CD8-positive, alpha-beta memory T cell (primary cell): ENCODE measurements at regions not wholly inside any gene's neighbourhood (a gene's known extent, or its start where the extent isn't known, plus 50 kb on each side); places are given as distances from the start of the nearest gene placed in this dataset.
A peak's percentile ranks its signal among the peaks of the same experiment; 100 is the strongest.

Source experiments
- CTCF ChIA-PET: fragments of 350-600 bp; sonication (Branson Sonifier 250); formaldehyde crosslinking; loops from one replicate; lab custom pipeline; 2021; ENCODE audit warnings: antibody characterized with exemption; lab: Charles Lee
- POLR2A ChIA-PET: fragments of 350-600 bp; sonication (Branson Sonifier 250); formaldehyde crosslinking; loops from one replicate; lab custom pipeline; 2021; ENCODE audit warnings: antibody characterized with exemption; lab: Charles Lee
- DNase-seq, 5 donors: peaks; one replicate each; pipeline versions ENCODE4 v3.0.0 to v3.0.0-alpha.2; 2020 to 2022; ENCODE audit warnings: mixed read lengths in 1 of 5
- H3K27ac ChIP-seq: one replicate; pipeline ENCODE4 v1.7.0; 2013; ENCODE audit warnings: low read depth, mild to moderate bottlenecking, low read length, moderate library complexity
- H3K27me3 ChIP-seq: 2 replicates; pipeline ENCODE4 v1.7.0; 2013; ENCODE audit warnings: low read length, mild to moderate bottlenecking; ENCODE audit not compliant: insufficient read depth, poor library complexity, severe bottlenecking
- H3K36me3 ChIP-seq: 2 replicates; pipeline ENCODE4 v1.7.0; 2013; ENCODE audit warnings: mild to moderate bottlenecking, low read length, moderate library complexity; ENCODE audit not compliant: insufficient read depth
- H3K4me1 ChIP-seq: 2 replicates; pipeline ENCODE4 v1.7.0; 2013; ENCODE audit warnings: mild to moderate bottlenecking, low read length, moderate library complexity; ENCODE audit not compliant: insufficient read depth
- H3K4me3 ChIP-seq: 2 replicates; pipeline ENCODE4 v1.7.0; 2013; ENCODE audit warnings: mild to moderate bottlenecking, low read length
- H3K9me3 ChIP-seq: 2 replicates; pipeline ENCODE4 v1.7.0; 2013; ENCODE audit warnings: mild to moderate bottlenecking, low read length
- H3K27ac Mint-ChIP-seq, 8 donors: one replicate each; pipeline ENCODE4 v1.8.0; 2020 to 2021; ENCODE audit warnings: mixed read lengths in 8 of 8, mild to moderate bottlenecking in 6 of 8, inconsistent platforms in 3 of 8, moderate library complexity in 3 of 8
- H3K27me3 Mint-ChIP-seq, 2 donors: one replicate each; pipeline ENCODE4 v1.8.0; 2020 to 2021; ENCODE audit warnings: mixed read lengths in 2 of 2, mild to moderate bottlenecking in 1 of 2, moderate library complexity in 1 of 2
- H3K36me3 Mint-ChIP-seq, 3 donors: one replicate each; pipeline ENCODE4 v1.8.0; 2020 to 2021; ENCODE audit warnings: mixed read lengths in 3 of 3, inconsistent platforms in 1 of 3, mild to moderate bottlenecking in 1 of 3
- H3K4me1 Mint-ChIP-seq, 3 donors: one replicate each; pipeline ENCODE4 v1.8.0; 2020 to 2021; ENCODE audit warnings: mixed read lengths in 3 of 3, inconsistent platforms in 1 of 3, mild to moderate bottlenecking in 1 of 3
- H3K4me3 Mint-ChIP-seq, 7 donors: one replicate each; pipeline ENCODE4 v1.8.0; 2020 to 2021; ENCODE audit warnings: mixed read lengths in 7 of 7, mild to moderate bottlenecking in 6 of 7, moderate library complexity in 4 of 7, inconsistent platforms in 2 of 7
- H3K9me3 Mint-ChIP-seq, 5 donors: one replicate each; pipeline ENCODE4 v1.8.0; 2020 to 2022; ENCODE audit warnings: mixed read lengths in 5 of 5, mild to moderate bottlenecking in 3 of 5, moderate library complexity in 2 of 5, inconsistent platforms in 1 of 5

DNA sequence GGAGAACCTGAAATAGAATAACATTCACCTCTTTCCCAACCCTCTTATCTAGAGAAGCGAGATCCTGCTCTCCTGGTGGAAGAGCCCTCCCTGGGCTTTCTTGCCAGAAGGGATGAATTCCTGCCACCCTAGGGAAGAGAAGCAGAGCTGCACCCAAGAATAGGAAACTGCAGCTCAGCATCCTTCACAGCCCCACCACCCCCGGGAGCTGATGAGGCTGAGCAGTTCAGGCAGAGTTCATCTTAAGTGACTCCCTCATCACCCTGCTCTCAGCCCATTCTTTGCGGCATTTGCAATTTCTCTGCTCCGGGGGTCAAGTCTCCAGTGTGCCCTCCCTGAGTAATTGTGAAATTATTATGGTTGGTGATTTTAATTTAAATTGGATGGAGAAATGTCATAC, 514.9 kb downstream of the BUD13 start:
- POLR2A ChIA-PET, result no interaction called here
- H3K4me1 ChIP-seq, result no peaks in the 10 kb centered on the region
- H3K36me3 Mint-ChIP-seq, result no peaks in the 10 kb centered on the region
- no peak overlapping the region for H3K4me3 ChIP-seq
- CTCF ChIA-PET, result no interaction called here
- H3K9me3 Mint-ChIP-seq, result peaks cover 0 to 2% (median 0%) of the 10 kb centered on the region in 5 donors
- peaks cover 7 to 10% of the 10 kb centered on the region in 2 donors for H3K27me3 Mint-ChIP-seq
- no peak overlapping the region for H3K4me3 Mint-ChIP-seq
- H3K4me1 Mint-ChIP-seq, result no peaks in the 10 kb centered on the region
- no peak overlapping the region for H3K27ac ChIP-seq
- no peaks in the 10 kb centered on the region for H3K9me3 ChIP-seq
- no peak for DNase-seq
- H3K27me3 ChIP-seq, result no peaks in the 10 kb centered on the region
- peak overlapping the region in 1 of 8 donors; percentile 33 for H3K27ac Mint-ChIP-seq
- no peaks in the 10 kb centered on the region for H3K36me3 ChIP-seq

DNA sequence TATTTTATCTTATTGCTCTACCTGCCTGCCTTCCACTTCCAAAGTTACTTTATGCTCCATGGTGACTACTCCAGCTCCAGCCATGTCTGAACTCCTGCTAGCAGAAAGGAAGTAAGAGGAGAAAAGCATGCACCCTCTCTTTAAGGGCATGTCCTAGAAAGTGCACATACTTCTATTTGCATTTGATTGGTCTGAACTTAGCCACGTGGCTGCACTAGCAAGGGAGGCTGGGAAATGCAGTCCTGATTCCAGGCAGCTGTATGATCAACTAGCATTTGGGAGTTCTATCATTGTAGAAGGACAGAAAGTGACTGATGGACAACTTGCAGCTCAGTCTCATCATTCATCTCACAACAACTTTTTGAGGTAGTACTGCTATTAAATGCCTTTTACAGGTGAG, 515.7 kb downstream of the BUD13 start:
- peaks cover 0 to 2% (median 0%) of the 10 kb centered on the region in 5 donors for H3K9me3 Mint-ChIP-seq
- no peaks in the 10 kb centered on the region for H3K4me1 ChIP-seq
- ChIA-PET CTCF (no interaction called here), POLR2A (no interaction called here)
- no peak overlapping the region for H3K4me3 ChIP-seq
- no peak overlapping the region for H3K27ac Mint-ChIP-seq
- H3K36me3 Mint-ChIP-seq, result no peaks in the 10 kb centered on the region
- no peaks in the 10 kb centered on the region for H3K27me3 ChIP-seq
- no peak overlapping the region for H3K27ac ChIP-seq
- H3K27me3 Mint-ChIP-seq, result peaks cover 5 to 10% of the 10 kb centered on the region in 2 donors
- no peak overlapping the region for H3K4me3 Mint-ChIP-seq
- no peaks in the 10 kb centered on the region for H3K36me3 ChIP-seq
- DNase-seq, result no peak
- no peaks in the 10 kb centered on the region for H3K9me3 ChIP-seq
- H3K4me1 Mint-ChIP-seq, result no peaks in the 10 kb centered on the region

DNA sequence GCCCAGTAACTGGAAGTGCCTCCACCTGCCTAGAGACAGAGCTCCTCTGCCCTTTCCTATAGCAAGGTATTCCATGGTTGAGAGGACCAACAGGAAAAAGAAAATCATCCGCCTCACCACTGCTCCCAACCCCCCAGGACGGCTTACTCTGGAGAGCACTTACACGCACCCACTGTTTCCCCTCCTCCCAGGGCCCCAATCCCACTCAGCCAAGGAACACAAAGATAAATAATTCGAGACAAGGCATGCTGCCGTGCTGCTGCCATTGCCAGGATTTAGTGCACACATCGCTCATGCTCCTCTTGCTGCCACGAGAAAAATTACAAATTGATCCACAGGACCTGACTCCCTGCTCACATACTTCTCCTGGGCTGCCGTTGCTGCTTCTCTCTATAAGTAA, 516.6 kb downstream of the BUD13 start:
- H3K9me3 Mint-ChIP-seq, result peaks cover 0 to 2% (median 0%) of the 10 kb centered on the region in 5 donors
- POLR2A ChIA-PET, result no interaction called here

DNA sequence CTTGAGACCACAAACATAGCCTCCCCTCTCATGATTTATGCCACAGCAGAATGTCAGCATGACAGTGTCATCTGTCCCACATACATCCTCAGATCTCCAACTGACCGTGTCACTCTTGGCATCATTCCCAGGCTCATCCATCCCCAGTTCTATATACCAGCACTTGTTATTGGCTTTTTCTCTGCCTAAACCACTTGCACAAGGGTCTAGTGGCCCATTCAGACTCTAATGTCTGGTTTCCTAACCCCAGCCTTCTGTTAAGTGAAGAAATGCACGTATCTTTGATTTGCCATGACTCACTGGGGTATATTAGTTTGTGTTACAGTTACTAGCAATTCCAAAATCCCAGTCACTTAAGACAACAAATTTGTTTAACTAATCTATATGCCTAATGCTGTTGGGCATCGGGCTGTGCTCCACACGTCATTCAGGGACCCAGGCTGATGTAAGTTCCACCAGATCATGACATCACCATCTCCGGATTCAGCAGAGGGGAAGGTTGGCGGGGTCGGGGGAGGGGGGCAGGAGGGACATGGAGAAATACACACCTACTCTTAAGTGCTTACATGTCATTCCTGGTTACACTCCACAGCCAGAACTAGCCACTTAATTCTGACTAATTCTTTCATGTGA, 517.4 kb downstream of the BUD13 start:
- Histone ChIP-seq H3K27ac (no peak overlapping the region), H3K9me3 (no peaks in the 10 kb centered on the region), H3K4me3 (no peak overlapping the region), H3K4me1 (no peaks in the 10 kb centered on the region), H3K27me3 (no peaks in the 10 kb centered on the region), H3K36me3 (no peaks in the 10 kb centered on the region)
- no peak overlapping the region for H3K27ac Mint-ChIP-seq
- peaks cover 0 to 2% (median 0%) of the 10 kb centered on the region in 5 donors for H3K9me3 Mint-ChIP-seq
- no peak overlapping the region for H3K4me3 Mint-ChIP-seq
- POLR2A ChIA-PET, result no interaction called here
- H3K36me3 Mint-ChIP-seq, result no peaks in the 10 kb centered on the region
- H3K4me1 Mint-ChIP-seq, result no peaks in the 10 kb centered on the region
- CTCF ChIA-PET, result no interaction called here
- H3K27me3 Mint-ChIP-seq, result peaks cover 6 to 8% of the 10 kb centered on the region in 2 donors
- no peak for DNase-seq

More for the DNA sequence above, 516.6 kb downstream of the BUD13 start:
- DNase-seq, result no peak
- no peaks in the 10 kb centered on the region for H3K9me3 ChIP-seq
- H3K27ac ChIP-seq, result no peak overlapping the region
- Mint-ChIP-seq H3K27ac (peak overlapping the region in 1 of 8 donors; percentile 72), H3K36me3 (no peaks in the 10 kb centered on the region), H3K4me3 (no peak overlapping the region), H3K4me1 (no peaks in the 10 kb centered on the region), H3K27me3 (peaks cover 5 to 6% of the 10 kb centered on the region in 2 donors)
- no peaks in the 10 kb centered on the region for H3K4me1 ChIP-seq
- H3K4me3 ChIP-seq, result no peak overlapping the region
- CTCF ChIA-PET, result no interaction called here
- no peaks in the 10 kb centered on the region for H3K36me3 ChIP-seq
- H3K27me3 ChIP-seq, result no peaks in the 10 kb centered on the region

DNA sequence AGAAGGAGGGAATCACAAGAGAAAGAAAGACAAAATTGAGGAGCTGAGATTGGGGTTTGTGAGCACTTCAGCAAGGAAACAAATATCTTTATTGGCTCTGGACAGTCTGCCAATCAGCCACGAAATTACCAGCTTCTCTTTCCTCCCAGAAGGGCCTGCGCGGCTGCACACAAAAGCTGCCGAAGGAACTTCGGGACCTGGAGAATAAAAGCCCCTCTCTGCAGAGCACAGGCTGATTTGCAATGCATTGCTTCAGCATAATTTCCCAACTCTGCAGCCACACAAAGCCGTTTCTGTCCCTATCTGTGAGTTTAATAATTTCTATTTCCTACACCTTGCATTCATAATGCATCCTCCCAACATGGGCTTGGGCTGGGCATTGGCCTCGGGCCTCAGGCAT, 522.6 kb downstream of the BUD13 start:
- Histone ChIP-seq H3K27me3 (no peaks in the 10 kb centered on the region), H3K36me3 (no peaks in the 10 kb centered on the region), H3K4me1 (no peaks in the 10 kb centered on the region), H3K9me3 (no peaks in the 10 kb centered on the region), H3K27ac (no peak overlapping the region), H3K4me3 (no peak overlapping the region)
- H3K4me3 Mint-ChIP-seq, result no peak overlapping the region
- H3K27ac Mint-ChIP-seq, result no peak overlapping the region
- H3K4me1 Mint-ChIP-seq, result no peaks in the 10 kb centered on the region
- CTCF ChIA-PET, result no interaction called here
- H3K36me3 Mint-ChIP-seq, result no peaks in the 10 kb centered on the region
- peaks cover 0 to 2% (median 0%) of the 10 kb centered on the region in 5 donors for H3K9me3 Mint-ChIP-seq
- no peak for DNase-seq
- POLR2A ChIA-PET, result no interaction called here
- H3K27me3 Mint-ChIP-seq, result peaks cover 0 to 4% of the 10 kb centered on the region in 2 donors

DNA sequence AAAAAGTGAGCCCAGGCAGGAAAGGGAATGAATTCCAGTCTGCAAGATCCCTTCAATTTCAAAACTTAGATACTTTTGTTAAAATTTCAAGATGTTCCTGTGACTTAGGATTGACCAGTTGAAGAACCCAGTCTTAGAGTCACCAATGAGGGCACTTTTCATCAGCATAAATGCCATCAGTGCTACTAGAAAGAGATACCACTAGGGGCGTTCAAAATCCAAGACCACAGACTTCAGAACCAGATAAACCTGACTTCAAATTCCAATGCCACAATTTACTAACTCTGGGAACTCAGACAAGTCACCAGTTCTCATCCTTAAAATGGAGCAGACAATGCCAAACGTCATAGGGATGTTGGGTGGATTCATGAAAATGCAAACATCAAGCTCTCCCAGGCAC, 523.2 kb downstream of the BUD13 start:
- Histone ChIP-seq H3K27ac (no peak overlapping the region), H3K4me1 (no peaks in the 10 kb centered on the region), H3K9me3 (no peaks in the 10 kb centered on the region), H3K27me3 (no peaks in the 10 kb centered on the region), H3K4me3 (no peak overlapping the region), H3K36me3 (no peaks in the 10 kb centered on the region)
- Mint-ChIP-seq H3K4me1 (no peaks in the 10 kb centered on the region), H3K36me3 (no peaks in the 10 kb centered on the region), H3K4me3 (no peak overlapping the region), H3K27ac (no peak overlapping the region), H3K9me3 (peaks cover 0 to 2% (median 0%) of the 10 kb centered on the region in 5 donors), H3K27me3 (peaks cover 0 to 4% of the 10 kb centered on the region in 2 donors)
- ChIA-PET POLR2A (no interaction called here), CTCF (no interaction called here)
- DNase-seq, result no peak

DNA sequence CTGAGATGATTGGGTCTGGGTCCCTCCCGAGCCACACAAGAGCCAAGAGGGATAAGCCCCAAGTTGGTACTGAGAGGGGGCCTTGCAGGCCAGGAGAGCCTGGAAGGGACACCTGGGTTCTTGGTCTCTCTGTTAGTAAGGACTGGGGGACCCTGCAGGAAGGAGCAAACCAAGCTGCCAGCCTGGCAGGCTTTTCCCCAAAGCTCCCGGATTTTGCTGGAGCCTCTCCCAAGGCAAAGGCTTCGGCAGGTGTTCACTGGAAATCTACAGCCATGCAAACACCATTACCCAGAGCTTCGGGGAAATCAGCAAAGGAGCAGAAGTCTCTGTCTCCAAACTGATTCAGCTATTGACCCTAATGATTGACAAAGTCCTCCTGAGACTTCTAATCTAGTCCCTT, 527.9 kb downstream of the BUD13 start:
- POLR2A ChIA-PET, result no interaction called here
- no peaks in the 10 kb centered on the region for H3K4me1 Mint-ChIP-seq
- H3K9me3 ChIP-seq, result no peaks in the 10 kb centered on the region
- H3K27ac Mint-ChIP-seq, result no peak overlapping the region
- no peak for DNase-seq
- no peak overlapping the region for H3K4me3 ChIP-seq
- no peaks in the 10 kb centered on the region for H3K36me3 ChIP-seq
- H3K4me3 Mint-ChIP-seq, result no peak overlapping the region
- H3K4me1 ChIP-seq, result no peaks in the 10 kb centered on the region
- no peaks in the 10 kb centered on the region for H3K27me3 ChIP-seq
- H3K27ac ChIP-seq, result no peak overlapping the region
- CTCF ChIA-PET, result no interaction called here
- H3K27me3 Mint-ChIP-seq, result peaks cover 0 to 3% of the 10 kb centered on the region in 2 donors
- H3K9me3 Mint-ChIP-seq, result peaks cover 0 to 2% (median 0%) of the 10 kb centered on the region in 5 donors
- H3K36me3 Mint-ChIP-seq, result no peaks in the 10 kb centered on the region

DNA sequence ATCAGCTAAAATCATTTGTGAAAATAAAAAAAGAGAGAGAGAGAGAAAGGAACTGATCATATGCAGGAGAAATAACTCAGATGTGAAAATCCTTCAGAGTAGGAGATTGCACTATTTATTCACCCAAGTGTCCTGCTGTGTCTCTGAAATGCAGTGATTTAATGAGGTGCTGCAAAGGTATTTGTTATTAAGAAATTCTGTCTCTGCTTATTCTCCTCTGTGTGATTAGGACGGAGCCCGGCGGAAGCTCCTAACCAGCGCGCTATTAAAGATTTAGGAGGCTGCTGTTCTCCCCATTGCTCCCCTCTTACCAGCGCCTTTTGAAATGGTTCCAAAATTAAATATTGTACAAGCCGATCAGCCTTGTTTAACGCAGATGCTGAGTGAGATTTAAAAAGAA, 528.3 kb downstream of the BUD13 start:
- H3K27me3 Mint-ChIP-seq, result peaks cover 0 to 3% of the 10 kb centered on the region in 2 donors
- POLR2A ChIA-PET, result no interaction called here
- no peak for DNase-seq
- peaks cover 0 to 2% (median 0%) of the 10 kb centered on the region in 5 donors for H3K9me3 Mint-ChIP-seq
- Histone ChIP-seq H3K4me3 (no peak overlapping the region), H3K4me1 (no peaks in the 10 kb centered on the region), H3K9me3 (no peaks in the 10 kb centered on the region), H3K36me3 (no peaks in the 10 kb centered on the region), H3K27me3 (no peaks in the 10 kb centered on the region), H3K27ac (no peak overlapping the region)
- no peak overlapping the region for H3K27ac Mint-ChIP-seq
- H3K36me3 Mint-ChIP-seq, result no peaks in the 10 kb centered on the region
- CTCF ChIA-PET, result no interaction called here
- no peaks in the 10 kb centered on the region for H3K4me1 Mint-ChIP-seq
- H3K4me3 Mint-ChIP-seq, result no peak overlapping the region
